ENCODE measurements at regions not wholly inside any gene's neighbourhood (a gene's known extent, or its start where the extent isn't known, plus 50 kb on each side); places are given as distances from the start of the nearest gene placed in this dataset.

- TF ChIP-seq CTCF (conservative IDR thresholded peaks at IDR 0.05; ENCODE audit: low read length) (no peak), EZH2phosphoT487 (IDR thresholded peaks at IDR 0.05; ENCODE audit: borderline replicate concordance, low read depth, low read length) (no peak)
Measured at GRCh38 chr7:45983720-45984255, 62.7 kb upstream of the IGFBP3 start.
